HG03066 (cell line): ENCODE measurements at regions not wholly inside any gene's neighbourhood (a gene's known extent, or its start where the extent isn't known, plus 50 kb on each side); places are given as distances from the start of the nearest gene placed in this dataset.
"Not testable (repeated sequence)": the region's sequence is repeated elsewhere in the genome, so short reads cannot be mapped to it uniquely, and the experiment has no call there.

Experiments used
- ATAC-seq: cut with Tn5 transposase; IDR thresholded peaks from one replicate; pipeline ENCODE4 v1.9.1; 2021; ENCODE audit warnings: low read depth; ENCODE audit not compliant: unreplicated experiment

GRCh38 chr2:167331636-167332232 lies 443.5 kb downstream of the XIRP2 start:
- no peak for ATAC-seq

GRCh38 chr2:167328808-167329207 lies 440.5 kb downstream of the XIRP2 start:
- ATAC-seq, result not testable (repeated sequence)

- no peak for ATAC-seq
Measured at GRCh38 chr2:167322795-167323194, 434.5 kb downstream of the XIRP2 start.

- ATAC-seq, result no peak
Measured at GRCh38 chr2:167318581-167318980, 430.3 kb downstream of the XIRP2 start.

GRCh38 chr2:167310442-167310841 lies 422.2 kb downstream of the XIRP2 start:
- ATAC-seq, result no peak
